ENCODE measurements at regions not wholly inside any gene's neighbourhood (a gene's known extent, or its start where the extent isn't known, plus 50 kb on each side); places are given as distances from the start of the nearest gene placed in this dataset.

DNA sequence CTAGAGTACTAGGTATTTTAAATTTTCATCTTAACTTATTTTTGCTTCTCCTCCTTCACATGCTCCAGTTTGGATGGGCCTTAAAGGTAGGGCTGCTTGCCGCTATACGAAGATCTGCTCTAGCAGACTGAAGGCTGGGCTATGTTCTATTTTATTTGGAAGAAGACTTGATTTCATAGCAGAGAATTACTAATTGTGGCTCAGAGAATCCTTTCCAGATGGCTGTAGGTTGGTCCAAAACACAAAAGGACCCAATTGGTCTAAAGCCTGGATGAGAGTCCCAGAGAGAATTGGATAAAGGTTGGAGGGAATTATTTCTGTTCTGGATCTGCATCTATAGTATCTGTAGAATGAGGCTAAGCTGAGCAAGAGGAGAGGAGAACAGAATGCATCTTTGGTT is 719.4 kb upstream of the PTBP2 start:
- H3K27me3 ChIP-seq = no peaks in the 10 kb centered on the region
- no peaks in the 10 kb centered on the region for H3K9me3 ChIP-seq
- no peak overlapping the region for H3K27ac ChIP-seq
- H3K4me3 ChIP-seq = no peak overlapping the region
- H3K36me3 ChIP-seq = no peaks in the 10 kb centered on the region
- intact Hi-C loops (cut with DNase I) = no loop called here
- DNase-seq (ENCODE audit: low spot score in 2 of 2) = no peak
- TF ChIP-seq CTCF (IDR thresholded peaks at IDR 0.05) = no peak
- no peaks in the 10 kb centered on the region for H3K4me1 ChIP-seq

GRCh38 chr1:96002969-96003964 is 718.3 kb upstream of the PTBP2 start:
- Histone ChIP-seq H3K4me3 (no peak overlapping the region), H3K27ac (no peak overlapping the region), H3K36me3 (no peaks in the 10 kb centered on the region), H3K27me3 (no peaks in the 10 kb centered on the region), H3K9me3 (no peaks in the 10 kb centered on the region), H3K4me1 (no peaks in the 10 kb centered on the region)
- no peak for TF ChIP-seq CTCF (IDR thresholded peaks at IDR 0.05)
- no peak for DNase-seq (ENCODE audit: low spot score in 2 of 2)
- intact Hi-C loops (cut with DNase I) = no loop called here

DNA sequence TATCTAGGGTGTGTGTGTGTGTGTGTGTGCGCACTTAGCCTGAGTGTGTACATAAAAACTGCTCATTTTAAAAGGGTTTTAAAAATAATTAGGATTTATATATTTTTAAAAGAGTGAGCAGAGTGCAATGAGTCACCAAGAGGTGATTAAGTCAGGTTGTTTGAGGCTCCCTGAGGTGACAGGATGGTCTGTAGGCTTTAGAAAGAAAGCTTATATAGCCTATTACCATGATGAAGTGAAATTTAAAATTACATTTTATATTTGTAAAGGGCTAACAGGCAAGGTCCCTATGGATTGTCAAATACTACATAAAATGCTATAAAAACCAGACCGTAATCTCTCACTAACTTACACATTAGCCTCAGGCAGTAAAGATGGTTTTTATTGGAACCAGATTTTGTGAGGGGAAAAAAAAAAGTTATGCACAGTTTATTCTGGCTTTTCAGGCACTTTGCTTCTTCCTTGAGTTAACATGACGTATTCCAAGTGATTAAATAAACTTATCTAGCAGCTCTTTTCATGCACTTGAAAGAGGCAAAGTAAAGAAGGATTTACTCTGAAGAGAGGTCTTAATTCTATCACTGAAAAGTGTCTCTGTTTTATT is 711.7 kb upstream of the PTBP2 start:
- no peak for DNase-seq (ENCODE audit: low spot score in 2 of 2)
- no peaks in the 10 kb centered on the region for H3K9me3 ChIP-seq
- no peak overlapping the region for H3K27ac ChIP-seq
- no peak for TF ChIP-seq CTCF (IDR thresholded peaks at IDR 0.05)
- no peaks in the 10 kb centered on the region for H3K27me3 ChIP-seq
- H3K4me1 ChIP-seq = no peaks in the 10 kb centered on the region
- H3K4me3 ChIP-seq = no peak overlapping the region
- intact Hi-C loops (cut with DNase I) = no loop called here
- H3K36me3 ChIP-seq = no peaks in the 10 kb centered on the region

GRCh38 chr1:96011606-96012005 is 710.0 kb upstream of the PTBP2 start:
- H3K4me3 ChIP-seq = no peak overlapping the region
- no peak overlapping the region for H3K27ac ChIP-seq
- TF ChIP-seq CTCF (IDR thresholded peaks at IDR 0.05) = no peak
- H3K4me1 ChIP-seq = no peaks in the 10 kb centered on the region
- no peaks in the 10 kb centered on the region for H3K27me3 ChIP-seq
- no peaks in the 10 kb centered on the region for H3K36me3 ChIP-seq
- intact Hi-C loops (cut with DNase I) = no loop called here
- no peaks in the 10 kb centered on the region for H3K9me3 ChIP-seq
- DNase-seq (ENCODE audit: low spot score in 2 of 2) = no peak

DNA sequence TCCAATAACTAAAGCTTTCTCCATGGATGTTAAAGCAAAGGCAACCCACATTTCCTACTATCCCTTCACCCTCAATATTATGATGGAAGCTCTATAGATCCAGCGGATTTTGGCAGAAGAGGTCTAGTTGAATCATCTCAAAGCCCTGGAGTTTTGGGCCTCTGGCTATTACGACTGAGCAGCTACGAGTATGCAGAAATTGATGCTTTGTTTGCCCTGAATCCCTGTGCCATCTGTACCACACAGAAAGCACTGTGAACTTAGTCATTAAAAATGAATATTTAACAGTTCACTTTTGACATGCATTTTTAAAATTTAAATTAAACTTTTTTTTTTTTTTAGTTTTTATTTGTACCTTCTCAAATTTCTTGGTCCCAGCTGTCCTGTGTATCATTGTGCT is 705.4 kb upstream of the PTBP2 start:
- no peaks in the 10 kb centered on the region for H3K9me3 ChIP-seq
- H3K27ac ChIP-seq = no peak overlapping the region
- no peaks in the 10 kb centered on the region for H3K27me3 ChIP-seq
- no peak overlapping the region for H3K4me3 ChIP-seq
- no peaks in the 10 kb centered on the region for H3K36me3 ChIP-seq
- H3K4me1 ChIP-seq = no peaks in the 10 kb centered on the region
- no peak for DNase-seq (ENCODE audit: low spot score in 2 of 2)
- no peak for TF ChIP-seq CTCF (IDR thresholded peaks at IDR 0.05)
- intact Hi-C loops (cut with DNase I) = no loop called here
